Activated CD8-positive, alpha-beta memory T cell treated with anti-CD3 and anti-CD28 coated beads, Interleukin-2, amount 50 U/mL, for 4 hours (primary cell): ENCODE measurements at regions not wholly inside any gene's neighbourhood (a gene's known extent, or its start where the extent isn't known, plus 50 kb on each side); places are given as distances from the start of the nearest gene placed in this dataset.
A peak's percentile ranks its signal among the peaks of the same experiment; 100 is the strongest.

Source experiments
- DNase-seq: peaks from one replicate; pipeline ENCODE4 v3.0.0-alpha.2; 2020

DNA sequence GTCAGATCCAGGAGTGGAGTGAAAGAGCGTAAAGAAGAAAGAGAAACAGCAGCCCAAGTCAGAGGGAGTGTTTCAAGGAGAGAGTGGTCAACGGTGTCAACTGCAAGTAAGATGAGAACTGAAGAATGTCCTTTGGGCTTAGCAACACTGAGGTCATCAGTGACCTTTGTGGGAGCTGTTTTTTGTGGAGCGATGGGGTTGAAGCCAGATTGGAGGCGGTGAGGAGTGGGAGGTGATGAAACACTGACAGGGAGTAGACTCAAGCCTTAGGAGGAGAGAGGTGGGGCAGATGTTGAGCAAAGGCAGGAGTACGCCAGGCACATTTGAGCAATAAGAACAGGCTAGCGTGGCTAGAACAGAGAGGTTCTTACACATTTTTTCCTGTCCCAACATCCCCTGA, 103.7 kb upstream of the GNAO1 start:
- no peak for DNase-seq

DNA sequence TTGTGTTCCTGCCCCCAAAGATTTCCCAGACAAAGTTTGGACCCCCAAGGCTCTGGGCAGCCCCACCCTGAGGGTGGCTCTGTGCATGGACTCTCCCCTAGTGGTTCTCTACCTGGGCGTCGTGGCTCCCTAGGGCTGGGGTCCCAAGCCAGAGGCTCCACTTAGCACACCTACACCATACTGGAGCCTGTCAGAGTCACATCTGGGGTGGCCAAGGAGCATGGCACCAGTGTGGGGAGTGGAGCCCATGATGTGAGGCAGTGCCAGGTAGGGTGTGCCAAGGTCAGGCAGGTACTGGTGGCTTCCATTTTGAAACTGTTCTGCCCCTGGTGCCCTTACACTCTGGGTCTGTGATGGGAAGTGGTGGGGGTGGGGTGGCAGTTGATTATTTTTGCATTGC, 109.9 kb upstream of the GNAO1 start:
- no peak for DNase-seq

DNA sequence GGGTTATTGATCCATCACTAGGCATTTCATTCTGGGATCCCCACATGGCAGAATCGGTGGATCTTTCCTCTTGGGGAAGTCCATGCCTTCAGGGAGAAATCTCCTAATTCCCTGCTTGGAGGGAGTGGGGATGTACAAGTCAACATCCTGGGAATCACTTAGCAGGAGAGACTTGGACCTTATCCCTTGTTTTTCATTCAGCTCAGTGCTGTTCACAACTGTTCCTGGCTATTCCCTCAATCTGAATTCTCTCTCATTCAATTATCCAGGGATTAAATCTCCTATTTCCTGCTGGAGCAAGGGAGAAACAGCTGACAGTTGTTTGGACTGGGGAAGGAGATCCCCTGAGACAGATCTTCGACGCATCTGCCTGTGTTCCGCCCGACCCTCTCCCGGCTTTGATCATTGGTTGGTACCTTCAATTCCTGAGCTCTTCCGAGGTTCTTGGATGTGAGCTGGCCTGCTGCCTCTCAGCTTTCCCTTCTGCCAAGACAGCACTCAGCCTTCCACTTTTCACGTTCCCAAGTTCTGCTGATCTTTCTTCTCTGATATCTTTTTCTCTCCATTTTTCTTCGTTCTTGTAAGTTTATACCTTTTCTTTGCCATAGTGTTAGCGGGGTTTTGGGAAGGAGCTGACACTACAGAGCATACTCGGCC, 115.4 kb upstream of the GNAO1 start:
- no peak for DNase-seq

- no peak for DNase-seq
Measured at GRCh38 chr16:56073508-56073907, 117.8 kb upstream of the GNAO1 start.

DNA sequence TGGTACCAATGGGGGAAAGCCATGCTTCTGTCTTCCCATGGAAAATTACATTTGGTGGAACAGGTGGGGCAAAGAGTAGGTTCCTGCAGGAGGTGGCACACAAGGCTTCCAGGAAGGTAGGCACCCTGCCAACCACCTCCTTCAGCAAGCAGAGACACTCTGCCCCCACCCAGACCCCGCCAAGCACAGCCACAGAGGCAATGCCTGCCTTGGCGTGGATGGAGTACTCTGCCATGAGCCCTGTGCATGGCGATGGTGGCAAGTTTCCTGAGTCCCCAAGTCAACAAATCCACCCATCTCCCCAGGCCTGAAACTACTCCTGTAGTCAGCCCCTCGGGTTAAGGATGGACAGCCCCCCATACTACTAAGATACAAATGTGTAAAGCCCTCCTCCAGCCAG, 119.2 kb upstream of the GNAO1 start:
- no peak for DNase-seq

DNA sequence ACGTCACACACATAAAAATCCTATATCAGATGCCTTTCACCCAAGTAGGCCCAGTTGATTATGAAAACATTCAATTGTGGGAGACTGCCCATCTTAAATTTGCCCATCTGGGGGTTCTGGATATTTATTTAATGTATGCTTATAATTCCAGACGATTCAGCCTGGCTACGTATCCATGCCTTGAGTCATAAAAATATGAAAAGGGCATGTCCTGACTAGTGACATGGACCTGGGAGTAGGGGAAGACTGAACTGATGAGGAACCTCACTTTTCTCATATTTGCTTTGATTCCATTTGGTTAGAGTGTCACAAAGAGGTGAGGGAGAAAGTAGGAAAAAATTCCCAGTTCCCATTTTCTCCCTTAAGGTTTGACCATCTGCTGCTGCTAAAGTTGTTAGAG, 122.5 kb upstream of the GNAO1 start:
- no peak for DNase-seq

DNA sequence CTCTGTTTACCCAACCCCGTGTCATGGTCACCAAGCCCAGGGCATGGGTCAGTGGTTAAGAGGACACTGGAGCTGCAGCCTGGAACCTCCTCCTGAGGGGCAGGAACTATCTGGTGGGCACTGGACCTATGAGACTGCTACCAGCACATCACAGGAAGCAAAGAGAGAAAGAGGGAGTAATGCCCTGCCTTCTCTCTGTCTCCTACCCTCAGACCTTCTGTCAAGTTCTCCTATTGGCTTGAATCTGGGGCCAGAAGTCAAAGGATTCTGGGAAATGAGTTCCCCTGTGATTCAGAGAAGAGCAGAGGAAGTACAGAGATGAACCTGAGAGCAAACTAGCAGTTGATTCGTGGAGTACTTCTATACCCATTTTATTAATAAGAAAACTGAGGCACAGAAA, 123.0 kb upstream of the GNAO1 start:
- DNase-seq: no peak

DNA sequence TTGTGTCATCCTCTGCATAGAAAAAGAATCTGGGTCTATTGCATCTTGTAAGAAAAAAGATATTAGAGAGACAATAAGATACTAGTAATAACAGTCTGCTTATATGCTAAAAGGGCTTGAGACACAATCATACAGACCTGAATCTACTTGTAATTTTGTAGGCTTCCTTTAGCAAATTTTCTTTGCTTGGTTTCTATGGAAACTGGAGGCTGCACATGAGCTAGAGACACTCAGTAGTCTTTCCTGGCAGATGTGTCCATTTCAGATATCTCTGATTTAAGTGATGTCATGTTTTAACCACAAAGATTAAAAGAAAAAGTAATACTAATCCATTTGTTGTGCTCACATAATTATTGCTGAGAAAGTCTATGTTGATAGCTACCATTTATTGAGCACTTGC, 123.9 kb upstream of the GNAO1 start:
- DNase-seq: no peak

DNA sequence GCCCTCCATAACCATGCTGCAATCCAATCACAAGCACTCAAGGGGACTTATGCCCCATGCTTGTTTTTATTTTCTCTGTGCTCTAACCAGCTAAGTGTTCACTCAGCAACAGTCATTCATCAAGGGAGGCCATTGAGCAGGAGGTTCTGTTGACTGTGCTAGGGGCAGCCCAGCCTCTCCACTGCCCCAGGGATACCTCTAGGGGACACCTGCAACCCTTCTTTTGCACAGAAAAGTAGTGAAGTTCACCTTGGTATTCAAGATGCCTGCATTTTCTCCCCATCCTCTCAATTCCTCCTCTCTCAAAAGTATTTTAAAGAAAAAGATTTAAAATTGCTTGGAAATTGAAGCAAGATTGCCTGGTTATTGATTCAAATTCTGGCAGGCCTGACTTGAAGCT, 124.7 kb upstream of the GNAO1 start:
- DNase-seq: no peak

GRCh38 chr16:56063111-56063510, 128.2 kb upstream of the GNAO1 start:
- DNase-seq: no peak

GRCh38 chr16:56057151-56057550, 134.1 kb upstream of the GNAO1 start:
- DNase-seq: no peak

GRCh38 chr16:56050916-56051315, 140.4 kb upstream of the GNAO1 start:
- DNase-seq: no peak

- DNase-seq: no peak
Measured at GRCh38 chr16:56048425-56049105, 142.7 kb upstream of the GNAO1 start.

GRCh38 chr16:56047307-56048234, 143.7 kb upstream of the GNAO1 start:
- DNase-seq: no peak

DNA sequence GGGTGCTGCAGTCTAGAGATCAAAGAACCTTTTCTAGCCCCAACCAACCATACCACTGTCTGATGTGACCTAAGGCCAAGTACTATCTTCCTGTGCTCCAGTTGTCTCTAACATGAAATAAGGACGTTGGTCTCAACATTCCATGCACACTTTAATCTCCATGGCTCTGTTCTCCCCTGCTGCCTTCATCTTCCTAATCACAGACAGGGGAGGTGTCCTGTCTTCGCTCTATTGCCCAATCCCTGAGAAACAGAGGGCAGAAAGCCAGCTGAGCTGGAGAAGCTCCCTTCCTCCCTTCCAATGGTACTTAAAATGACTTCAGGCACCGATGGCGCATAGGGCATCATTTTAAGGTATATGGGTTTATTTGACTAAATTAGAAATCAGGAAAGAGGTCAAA, 148.9 kb upstream of the GNAO1 start:
- DNase-seq: no peak

- peak; percentile 14 for DNase-seq
Measured at GRCh38 chr16:56041556-56042140, 149.6 kb upstream of the GNAO1 start.

GRCh38 chr16:56038564-56039098, 152.7 kb upstream of the GNAO1 start:
- no peak for DNase-seq

DNA sequence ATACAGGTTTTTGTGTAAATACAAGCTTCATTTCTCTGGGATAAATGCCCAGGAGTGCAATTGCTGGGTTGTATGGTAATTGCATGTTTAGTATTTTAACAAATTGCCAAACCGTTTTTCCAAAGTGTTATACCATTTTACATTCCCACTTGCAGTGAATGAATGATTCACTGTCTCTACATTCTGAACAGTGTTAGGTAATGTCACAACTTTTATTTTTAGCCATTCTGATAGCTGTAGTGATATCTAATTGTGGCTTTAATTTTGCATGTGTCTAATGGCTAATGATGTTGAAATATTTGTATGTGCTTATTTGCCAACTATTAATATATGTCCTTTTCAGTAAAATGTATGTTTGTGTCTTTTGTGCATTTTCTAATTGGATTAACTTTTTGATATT, 156.9 kb upstream of the CES5A start:
- no peak for DNase-seq

- no peak for DNase-seq
Measured at GRCh38 chr16:56029026-56029425, 153.9 kb upstream of the CES5A start.

GRCh38 chr16:56022818-56023217, 147.6 kb upstream of the CES5A start:
- no peak for DNase-seq

- no peak for DNase-seq
Measured at GRCh38 chr16:56019274-56019673, 144.1 kb upstream of the CES5A start.

- peak; percentile 24 for DNase-seq
Measured at GRCh38 chr16:56013962-56014552, 138.9 kb upstream of the CES5A start.

- DNase-seq: no peak
Measured at GRCh38 chr16:56012482-56012811, 137.3 kb upstream of the CES5A start.
